GM12892 (cell line): ENCODE measurements at regions not wholly inside any gene's neighbourhood (a gene's known extent, or its start where the extent isn't known, plus 50 kb on each side); places are given as distances from the start of the nearest gene placed in this dataset.

Experiments used
- POLR2A ChIP-seq: IDR thresholded peaks from 2 replicates; pipeline ENCODE4 v1.6.1; 2011; ENCODE audit warnings: low read depth, low read length, control low read depth
- POLR2AphosphoS5 ChIP-seq: IDR thresholded peaks from 2 replicates; pipeline ENCODE4 v1.6.1; 2011; ENCODE audit warnings: low read depth, low read length, control low read depth

DNA sequence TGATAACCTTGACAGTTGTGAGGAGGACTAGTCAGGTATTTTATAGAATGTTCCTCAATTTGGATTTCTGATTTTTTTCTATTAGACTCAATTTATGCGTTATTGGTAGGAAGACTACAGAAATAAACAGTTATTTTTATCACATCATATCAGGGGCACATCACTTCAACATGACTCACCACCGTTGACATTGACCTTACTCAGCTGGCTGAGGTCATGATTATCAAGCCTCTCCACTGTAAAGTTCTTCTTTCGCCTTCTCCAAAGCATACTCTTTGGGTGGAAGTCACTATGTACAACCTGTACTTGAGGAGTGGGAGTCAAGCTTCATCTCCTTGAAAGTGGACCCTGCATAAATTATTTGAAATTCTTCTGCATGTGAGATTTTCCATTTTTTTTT, 194.3 kb upstream of the IGFBP3 start:
- TF ChIP-seq POLR2AphosphoS5 (no peak), POLR2A (no peak)
